ENCODE measurements at regions not wholly inside any gene's neighbourhood (a gene's known extent, or its start where the extent isn't known, plus 50 kb on each side); places are given as distances from the start of the nearest gene placed in this dataset.

DNA sequence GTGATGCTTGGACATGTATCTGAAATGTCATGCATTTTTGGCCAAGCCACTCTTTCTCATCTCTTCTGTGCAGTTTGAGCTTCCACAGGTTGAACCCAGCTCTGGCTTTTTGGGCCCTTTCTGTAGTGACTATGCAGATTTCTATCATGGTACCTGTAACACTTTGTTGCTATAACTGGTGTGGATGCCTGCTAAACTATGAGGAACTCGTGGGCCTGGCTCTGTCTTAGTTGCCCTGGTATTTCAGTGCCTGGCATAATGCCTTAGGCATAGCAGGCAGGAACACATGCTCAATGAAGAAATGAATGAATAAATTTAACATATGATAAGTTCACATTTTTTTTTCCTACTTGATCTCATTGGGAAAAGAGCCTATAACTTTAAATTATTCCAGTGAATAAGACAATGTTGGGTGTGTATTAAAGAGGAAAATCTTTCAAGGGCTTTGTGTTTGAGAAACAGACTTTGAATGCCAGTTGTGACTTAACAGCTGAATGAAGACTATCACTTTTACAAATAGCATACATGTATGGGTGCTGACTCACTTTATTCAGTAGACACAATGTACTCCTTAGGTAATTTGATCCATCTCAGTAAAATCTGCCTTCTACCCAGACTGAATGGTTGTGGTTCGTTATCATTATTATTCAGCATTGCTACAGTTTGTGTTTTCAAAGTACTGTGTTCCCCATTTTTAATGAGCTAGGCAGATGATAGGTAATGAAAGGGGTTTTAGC, 86.4 kb upstream of the MAP4K3 start:
- H3K4me3 ChIP-seq (ENCODE audit: control insufficient read depth, low read depth, low read length): no peak overlapping the region
- DNase-seq (ENCODE audit: low read depth): peak; percentile 82
- TF ChIP-seq, protein P1, sequence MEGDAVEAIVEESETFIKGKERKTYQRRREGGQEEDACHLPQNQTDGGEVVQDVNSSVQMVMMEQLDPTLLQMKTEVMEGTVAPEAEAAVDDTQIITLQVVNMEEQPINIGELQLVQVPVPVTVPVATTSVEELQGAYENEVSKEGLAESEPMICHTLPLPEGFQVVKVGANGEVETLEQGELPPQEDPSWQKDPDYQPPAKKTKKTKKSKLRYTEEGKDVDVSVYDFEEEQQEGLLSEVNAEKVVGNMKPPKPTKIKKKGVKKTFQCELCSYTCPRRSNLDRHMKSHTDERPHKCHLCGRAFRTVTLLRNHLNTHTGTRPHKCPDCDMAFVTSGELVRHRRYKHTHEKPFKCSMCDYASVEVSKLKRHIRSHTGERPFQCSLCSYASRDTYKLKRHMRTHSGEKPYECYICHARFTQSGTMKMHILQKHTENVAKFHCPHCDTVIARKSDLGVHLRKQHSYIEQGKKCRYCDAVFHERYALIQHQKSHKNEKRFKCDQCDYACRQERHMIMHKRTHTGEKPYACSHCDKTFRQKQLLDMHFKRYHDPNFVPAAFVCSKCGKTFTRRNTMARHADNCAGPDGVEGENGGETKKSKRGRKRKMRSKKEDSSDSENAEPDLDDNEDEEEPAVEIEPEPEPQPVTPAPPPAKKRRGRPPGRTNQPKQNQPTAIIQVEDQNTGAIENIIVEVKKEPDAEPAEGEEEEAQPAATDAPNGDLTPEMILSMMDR (IDR thresholded peaks at IDR 0.05; ENCODE audit: control insufficient read depth, insufficient read depth, low read depth, low read length, missing control alignments): no peak

DNA sequence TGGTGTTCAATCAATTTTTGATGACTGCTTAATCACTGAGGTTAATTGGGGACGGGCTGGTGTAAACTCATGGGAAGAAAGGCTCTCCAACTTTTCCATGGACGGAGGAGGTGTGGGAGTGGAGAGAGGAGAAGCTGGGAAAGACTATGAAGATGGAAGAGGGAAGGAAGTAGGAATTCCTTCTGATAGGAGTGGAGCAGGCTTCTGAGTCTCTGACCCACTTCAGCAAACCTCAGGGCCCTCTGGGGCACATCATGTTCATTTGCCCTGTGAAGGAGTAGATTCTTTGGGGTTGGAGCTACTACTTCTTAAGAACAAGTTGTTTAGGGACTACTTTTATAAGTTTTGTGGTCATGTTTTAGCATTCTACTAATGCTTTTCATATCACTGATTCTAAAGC, 87.0 kb upstream of the MAP4K3 start:
- TF ChIP-seq, protein P1 (IDR thresholded peaks at IDR 0.05; ENCODE audit: control insufficient read depth, insufficient read depth, low read depth, low read length, missing control alignments): no peak
- H3K4me3 ChIP-seq (ENCODE audit: control insufficient read depth, low read depth, low read length): no peak overlapping the region
- no peak for DNase-seq (ENCODE audit: low read depth)

DNA sequence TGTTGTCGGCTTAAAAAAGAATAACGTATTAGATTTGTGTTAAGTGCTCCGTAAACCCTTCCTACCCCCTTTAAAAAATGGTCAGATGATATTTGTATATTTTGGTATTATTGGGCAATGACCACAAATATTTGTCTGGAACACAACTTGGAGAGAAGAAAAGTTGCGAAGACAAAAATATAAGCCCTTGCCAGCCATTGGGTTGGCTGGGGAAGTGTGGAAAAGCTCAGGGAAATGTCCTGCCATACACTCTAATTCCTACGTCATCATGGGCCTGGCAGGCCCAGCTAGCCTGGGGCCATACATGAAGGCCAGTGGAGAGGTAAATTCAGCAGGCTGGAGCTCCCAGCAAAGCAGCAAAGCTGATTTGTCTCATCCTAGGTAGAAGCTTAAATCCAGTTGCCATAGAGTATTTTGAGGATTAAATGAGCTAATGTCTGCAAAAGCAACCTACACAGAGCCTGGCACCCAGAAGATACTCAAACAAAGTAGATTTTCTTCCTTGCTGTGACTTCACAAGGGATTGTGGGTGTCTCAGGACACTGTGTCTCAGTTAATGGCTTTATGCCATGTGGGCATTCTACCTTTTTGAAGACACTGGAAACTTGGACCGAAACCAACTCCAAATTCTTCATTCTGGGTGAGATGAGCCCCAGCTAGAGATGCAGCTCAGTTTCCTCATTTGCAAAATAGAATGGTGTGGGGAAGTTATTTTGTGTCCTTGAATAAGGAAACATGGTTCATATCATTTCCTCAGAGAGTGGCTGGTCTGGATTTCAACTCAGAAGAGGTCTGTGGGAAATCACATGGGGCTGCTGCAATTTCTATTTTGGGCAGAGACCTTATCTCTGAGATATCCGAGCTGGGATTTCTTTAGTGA, 87.9 kb upstream of the MAP4K3 start:
- no peak for DNase-seq (ENCODE audit: low read depth)
- H3K4me3 ChIP-seq (ENCODE audit: control insufficient read depth, low read depth, low read length): no peak overlapping the region
- TF ChIP-seq, protein P1 (IDR thresholded peaks at IDR 0.05; ENCODE audit: control insufficient read depth, insufficient read depth, low read depth, low read length, missing control alignments): no peak

DNA sequence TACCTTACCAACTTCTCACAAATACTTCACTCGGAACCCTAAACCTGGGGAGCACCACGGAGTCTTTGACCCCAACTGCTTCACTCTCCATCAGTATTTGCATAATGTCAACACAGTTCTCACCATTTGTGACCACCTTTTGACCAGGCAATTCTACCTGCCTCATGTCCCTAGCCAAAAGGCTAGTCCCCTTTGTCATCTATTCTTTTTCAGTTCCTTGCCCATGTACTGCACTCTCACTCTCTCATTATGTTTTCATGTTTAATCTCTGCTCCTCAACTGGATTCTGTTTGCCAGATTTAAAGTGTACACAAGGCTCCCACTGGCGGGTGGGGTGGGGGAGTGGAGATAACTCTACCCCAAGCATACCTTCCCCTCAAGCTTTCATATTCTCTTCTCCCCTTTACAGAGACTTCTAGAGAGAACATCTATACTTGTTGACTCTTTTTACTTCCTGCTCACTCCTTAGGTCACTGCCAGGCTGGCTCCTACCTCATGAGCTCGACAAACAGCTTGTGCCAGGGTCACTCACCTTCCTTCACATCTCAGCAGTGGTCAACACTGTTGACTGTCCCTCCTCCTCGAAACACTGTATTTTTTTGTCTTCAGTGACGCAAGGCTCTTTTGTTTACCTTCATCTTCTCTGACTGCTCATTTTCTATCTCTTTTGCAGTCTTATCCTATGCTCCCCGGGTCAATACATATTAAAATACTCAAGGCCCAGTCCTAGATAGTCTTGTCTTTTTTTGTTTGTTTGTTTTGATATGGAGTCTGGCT, 88.7 kb upstream of the MAP4K3 start:
- no peak overlapping the region for H3K4me3 ChIP-seq (ENCODE audit: control insufficient read depth, low read depth, low read length)

DNA sequence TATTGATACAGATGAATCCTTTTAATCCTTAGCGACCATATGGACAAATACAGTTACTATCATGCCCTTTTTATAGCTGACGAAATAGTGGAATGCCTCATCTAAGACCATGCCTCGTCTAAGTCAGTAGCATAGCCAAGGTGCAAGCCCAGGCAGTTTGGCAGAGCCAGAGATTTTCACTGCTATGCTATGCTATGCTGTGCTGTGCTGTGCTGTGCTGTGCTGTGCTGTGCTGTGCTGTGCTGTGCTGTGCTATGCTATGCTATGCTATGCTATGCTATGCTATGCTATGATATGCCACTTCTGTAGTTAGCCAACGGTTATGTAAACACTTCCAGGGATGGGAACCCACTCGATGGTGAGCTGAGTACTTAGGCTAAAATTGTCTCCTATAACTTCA, 91.6 kb upstream of the MAP4K3 start:
- DNase-seq (ENCODE audit: low read depth): no peak
- TF ChIP-seq, protein P1 (IDR thresholded peaks at IDR 0.05; ENCODE audit: control insufficient read depth, insufficient read depth, low read depth, low read length, missing control alignments): no peak

More for the DNA sequence above, 88.7 kb upstream of the MAP4K3 start:
- TF ChIP-seq, protein P1 (IDR thresholded peaks at IDR 0.05; ENCODE audit: control insufficient read depth, insufficient read depth, low read depth, low read length, missing control alignments): no peak
- DNase-seq (ENCODE audit: low read depth): no peak

DNA sequence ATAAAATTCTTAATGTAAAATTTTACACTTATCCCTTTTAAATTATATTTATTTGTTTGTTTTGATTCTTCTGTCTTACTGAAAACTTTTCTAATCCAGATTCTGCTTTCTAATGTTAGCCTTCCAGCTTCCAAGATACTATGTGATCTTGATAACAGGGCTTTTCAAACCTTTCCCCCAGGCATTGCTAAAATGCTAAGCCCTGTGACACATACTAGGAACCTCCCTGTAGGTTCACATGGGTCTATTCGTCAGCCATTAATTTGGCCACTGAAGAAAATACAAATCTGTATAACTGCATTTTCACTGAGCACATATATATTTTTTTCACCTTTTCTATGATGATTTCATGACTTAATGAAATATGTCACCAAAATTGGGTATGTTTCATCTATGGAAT, 92.8 kb upstream of the MAP4K3 start:
- no peak for DNase-seq (ENCODE audit: low read depth)
- TF ChIP-seq, protein P1 (IDR thresholded peaks at IDR 0.05; ENCODE audit: control insufficient read depth, insufficient read depth, low read depth, low read length, missing control alignments): no peak
- no peak overlapping the region for H3K4me3 ChIP-seq (ENCODE audit: control insufficient read depth, low read depth, low read length)

More for the DNA sequence above, 91.6 kb upstream of the MAP4K3 start:
- no peak overlapping the region for H3K4me3 ChIP-seq (ENCODE audit: control insufficient read depth, low read depth, low read length)

Measured in AG09309 (cell line).